NOMO-1 treated with dmso at 0.1 percent for 144 hours (cell line): ENCODE measurements at regions not wholly inside any gene's neighbourhood (a gene's known extent, or its start where the extent isn't known, plus 50 kb on each side); places are given as distances from the start of the nearest gene placed in this dataset.
"Not testable (repeated sequence)": the region's sequence is repeated elsewhere in the genome, so short reads cannot be mapped to it uniquely, and the experiment has no call there.

Experiments
- DNase-seq: peaks from one replicate; lab custom pipeline; 2025; ENCODE audit not compliant: unreplicated experiment; lab: John Stamatoyannopoulos, UW

DNA sequence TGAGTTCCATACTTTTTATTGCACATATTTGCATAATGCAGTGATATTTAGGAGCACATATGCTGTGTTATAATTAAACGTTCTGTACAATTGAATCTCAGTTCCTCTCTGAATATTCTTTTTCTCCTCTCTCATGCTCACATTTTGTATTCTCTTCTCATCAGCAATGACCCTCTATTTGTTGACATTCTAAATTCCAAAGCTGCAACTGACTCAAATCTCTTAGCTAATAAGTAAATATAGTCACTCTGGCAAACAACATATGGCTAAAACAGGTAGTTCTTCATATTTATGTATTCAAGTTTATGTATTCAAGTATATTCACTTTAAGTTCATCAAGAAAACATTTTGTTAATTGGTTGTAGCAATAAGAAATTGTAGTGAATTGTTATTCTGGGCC is 907.4 kb upstream of the VRK2 start:
- no peak for DNase-seq

- DNase-seq = no peak
These were observed 905.3 kb upstream of the VRK2 start for GRCh38 chr2:57141269-57141668.

- no peak for DNase-seq
These were observed 899.7 kb upstream of the VRK2 start for GRCh38 chr2:57146951-57147350.

GRCh38 chr2:57156231-57156924 is 890.2 kb upstream of the VRK2 start:
- DNase-seq = no peak

DNA sequence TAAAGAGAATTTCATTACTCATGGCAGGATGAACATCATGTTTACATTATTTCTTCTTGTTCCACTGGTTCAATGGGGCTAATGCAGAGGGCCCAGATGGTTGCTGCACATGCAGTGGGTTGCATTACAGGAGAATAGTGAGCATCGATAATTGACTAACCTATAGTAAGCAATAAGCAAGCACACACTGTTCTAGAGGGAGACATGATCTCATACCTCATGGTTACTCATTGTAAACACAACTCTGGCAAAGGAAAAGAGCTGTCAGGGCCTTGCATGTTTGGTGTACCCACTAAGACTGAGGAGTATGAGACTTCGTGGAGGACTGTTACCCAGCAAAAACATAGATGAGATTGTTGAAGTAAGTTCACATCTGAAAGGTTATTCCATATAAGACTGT is 885.6 kb upstream of the VRK2 start:
- no peak for DNase-seq

- DNase-seq = no peak
These were observed 869.4 kb upstream of the VRK2 start for GRCh38 chr2:57177176-57177575.

- DNase-seq = no peak
These were observed 866.5 kb upstream of the VRK2 start for GRCh38 chr2:57180042-57180567.

GRCh38 chr2:57180678-57181077 is 865.9 kb upstream of the VRK2 start:
- DNase-seq = no peak

GRCh38 chr2:57181315-57182038 is 865.1 kb upstream of the VRK2 start:
- no peak for DNase-seq

- DNase-seq = no peak
These were observed 863.7 kb upstream of the VRK2 start for GRCh38 chr2:57182916-57183315.

GRCh38 chr2:57185568-57185967 is 861.0 kb upstream of the VRK2 start:
- no peak for DNase-seq

DNA sequence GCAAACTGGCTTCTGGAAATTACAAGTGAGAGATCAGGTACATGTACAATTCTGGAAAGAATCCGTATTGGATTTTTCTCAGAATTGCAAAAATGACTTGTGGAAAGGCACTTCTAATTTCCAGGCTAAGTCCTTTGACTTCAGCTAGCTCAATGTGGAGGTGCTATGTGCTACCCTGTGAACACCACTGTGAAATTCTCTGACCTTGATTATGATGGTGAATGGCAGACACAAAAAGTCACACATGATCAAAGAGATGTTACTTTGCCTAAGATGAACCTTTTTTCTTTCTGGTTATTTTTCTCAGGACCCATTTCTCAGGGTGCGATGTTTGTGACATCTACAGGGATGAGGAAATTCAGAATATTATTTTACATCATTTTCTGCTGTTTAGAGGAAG is 856.6 kb upstream of the VRK2 start:
- DNase-seq = no peak

GRCh38 chr2:57199663-57200062 is 846.9 kb upstream of the VRK2 start:
- no peak for DNase-seq

DNA sequence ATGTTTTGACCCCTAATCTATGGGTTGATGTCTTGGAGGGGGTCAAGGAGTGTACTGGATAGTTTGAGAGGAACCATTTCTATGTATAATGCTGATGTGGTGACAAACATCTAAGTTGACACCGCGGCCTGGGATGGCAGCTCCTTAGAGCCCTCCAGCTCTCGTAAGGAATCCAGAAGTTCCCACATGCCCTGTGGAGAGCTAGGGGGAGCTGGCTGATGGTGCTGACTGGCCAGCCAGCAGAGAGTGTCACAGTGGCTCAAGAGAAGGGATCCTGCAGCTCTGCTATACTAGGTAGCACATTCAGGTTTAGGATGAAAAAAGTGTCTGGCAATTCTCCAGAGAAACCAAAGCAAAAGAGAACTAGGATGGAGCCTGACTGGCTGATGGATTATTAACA is 842.2 kb upstream of the VRK2 start:
- DNase-seq = no peak

GRCh38 chr2:57205241-57205640 is 841.4 kb upstream of the VRK2 start:
- no peak for DNase-seq

DNA sequence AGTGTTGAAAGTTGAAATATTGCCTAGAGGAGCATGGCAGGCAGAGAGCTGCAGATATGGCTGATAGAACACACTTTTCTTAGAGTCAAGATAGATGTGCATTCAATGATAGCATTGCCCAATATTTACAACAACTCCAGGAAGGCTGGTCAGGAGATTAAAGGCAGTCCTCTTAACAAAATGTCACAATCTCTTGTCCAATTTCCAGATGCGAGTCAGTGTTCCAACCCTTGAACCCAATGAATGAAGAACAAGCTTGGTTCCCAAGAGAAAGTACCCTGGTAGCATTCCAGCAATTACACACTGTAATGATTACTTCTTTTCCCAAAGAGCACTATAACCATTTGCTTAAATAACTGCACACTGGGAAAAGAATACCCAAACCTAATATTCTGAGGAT is 839.4 kb upstream of the VRK2 start:
- no peak for DNase-seq

- DNase-seq = no peak
These were observed 836.8 kb upstream of the VRK2 start for GRCh38 chr2:57209799-57210198.

GRCh38 chr2:57210855-57211254 is 835.8 kb upstream of the VRK2 start:
- no peak for DNase-seq

DNA sequence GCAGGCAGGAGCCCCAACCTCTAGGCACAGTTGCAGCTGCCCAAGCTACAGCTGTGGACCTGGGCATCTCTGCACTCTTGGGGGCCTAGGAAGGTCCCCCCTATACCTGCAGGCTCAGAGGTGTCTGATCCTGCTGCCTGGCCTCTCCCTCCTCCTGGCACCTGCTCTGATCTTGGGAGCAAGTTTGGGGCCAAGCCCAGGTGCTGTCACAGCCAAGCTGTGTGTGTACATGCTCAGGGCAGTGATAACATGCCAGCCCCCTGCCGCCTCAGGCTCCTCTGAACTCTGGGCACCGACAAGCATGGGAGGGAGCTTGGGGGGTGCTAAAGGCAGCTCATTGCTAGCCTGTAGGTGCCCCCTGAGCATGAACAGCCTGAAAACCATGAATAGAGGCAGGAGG is 829.6 kb upstream of the VRK2 start:
- DNase-seq = no peak

DNA sequence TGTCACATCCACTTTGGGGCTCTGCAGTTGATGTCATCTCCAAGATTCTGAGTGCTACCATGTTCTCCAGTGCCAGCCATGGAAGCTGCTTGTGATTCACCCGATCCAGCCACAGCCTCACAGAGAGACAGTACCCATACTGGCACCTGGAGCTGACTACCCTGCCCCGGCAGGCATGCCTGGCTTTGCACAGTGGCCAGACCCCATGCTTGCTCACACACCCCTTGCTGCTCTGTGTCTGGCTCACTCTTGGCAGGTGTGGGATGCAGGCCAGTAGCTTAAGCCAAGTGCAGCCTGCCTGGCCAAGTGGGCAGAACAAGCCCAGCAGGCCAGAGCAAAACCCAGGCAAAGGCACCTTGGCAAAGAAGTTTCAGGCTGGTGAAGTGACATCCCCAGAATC is 828.4 kb upstream of the VRK2 start:
- no peak for DNase-seq

DNA sequence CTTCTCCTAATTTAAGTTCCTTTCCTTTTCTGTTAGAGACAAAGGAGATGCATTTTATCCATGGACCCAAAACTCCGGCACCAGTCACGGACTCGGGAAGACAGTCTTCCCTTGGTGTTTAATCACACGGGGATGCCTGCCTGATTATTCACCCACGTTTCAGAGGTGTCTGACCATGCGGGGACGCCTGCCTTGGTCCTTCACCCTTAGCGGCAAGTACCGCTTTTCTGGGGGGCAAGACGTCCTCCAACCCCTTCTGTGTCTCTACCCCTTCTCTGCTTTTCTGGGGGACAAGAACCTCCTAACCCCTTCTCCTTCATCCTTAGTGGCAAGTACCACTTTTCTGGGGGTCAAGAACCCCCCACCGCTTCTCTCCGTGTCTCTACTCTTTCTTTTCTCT is 816.9 kb upstream of the VRK2 start:
- DNase-seq = not testable (repeated sequence)

DNA sequence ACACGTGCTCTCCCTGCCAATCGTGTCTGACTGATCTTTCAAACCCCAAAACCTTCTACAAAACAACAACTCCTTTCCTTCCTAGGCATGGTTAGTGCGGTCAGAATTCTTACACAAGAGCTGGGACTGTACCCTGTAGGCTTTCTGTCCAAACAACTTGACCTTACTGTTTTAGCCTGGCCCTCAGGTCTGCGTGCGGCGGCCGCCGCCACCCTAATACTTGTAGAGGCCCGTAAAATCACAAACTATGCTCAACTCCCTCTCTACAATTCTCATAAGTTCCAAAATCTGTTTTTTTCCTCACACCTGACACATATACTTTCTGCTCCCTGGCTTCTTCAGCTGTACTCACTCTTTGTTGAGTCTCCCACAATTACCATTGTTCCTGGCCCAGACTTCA is 814.3 kb upstream of the VRK2 start:
- DNase-seq = not testable (repeated sequence)

GRCh38 chr2:57251495-57251894 is 795.1 kb upstream of the VRK2 start:
- DNase-seq = not testable (repeated sequence)
